Mammary epithelial cell (primary cell): ENCODE measurements at regions not wholly inside any gene's neighbourhood (a gene's known extent, or its start where the extent isn't known, plus 50 kb on each side); places are given as distances from the start of the nearest gene placed in this dataset.

Experiments used
- EZH2 ChIP-seq: IDR thresholded peaks from 2 replicates; pipeline ENCODE4 v1.6.1; 2012; ENCODE audit warnings: low read length, inconsistent platforms, borderline replicate concordance
- TF ChIP-seq, protein P1 (sequence below), 2 donors: IDR thresholded peaks in 1 of 2; conservative IDR thresholded peaks in 1 of 2; 2 replicates each; pipeline ENCODE4 v1.5.1; 2011 to 2012; ENCODE audit warnings: inconsistent platforms in 2 of 2, low read length in 2 of 2, mild to moderate bottlenecking in 2 of 2, control low read depth in 1 of 2, low read depth in 1 of 2; ENCODE audit not compliant: insufficient read depth in 1 of 2; ENCODE audit errors: extremely low read depth in 1 of 2

DNA sequence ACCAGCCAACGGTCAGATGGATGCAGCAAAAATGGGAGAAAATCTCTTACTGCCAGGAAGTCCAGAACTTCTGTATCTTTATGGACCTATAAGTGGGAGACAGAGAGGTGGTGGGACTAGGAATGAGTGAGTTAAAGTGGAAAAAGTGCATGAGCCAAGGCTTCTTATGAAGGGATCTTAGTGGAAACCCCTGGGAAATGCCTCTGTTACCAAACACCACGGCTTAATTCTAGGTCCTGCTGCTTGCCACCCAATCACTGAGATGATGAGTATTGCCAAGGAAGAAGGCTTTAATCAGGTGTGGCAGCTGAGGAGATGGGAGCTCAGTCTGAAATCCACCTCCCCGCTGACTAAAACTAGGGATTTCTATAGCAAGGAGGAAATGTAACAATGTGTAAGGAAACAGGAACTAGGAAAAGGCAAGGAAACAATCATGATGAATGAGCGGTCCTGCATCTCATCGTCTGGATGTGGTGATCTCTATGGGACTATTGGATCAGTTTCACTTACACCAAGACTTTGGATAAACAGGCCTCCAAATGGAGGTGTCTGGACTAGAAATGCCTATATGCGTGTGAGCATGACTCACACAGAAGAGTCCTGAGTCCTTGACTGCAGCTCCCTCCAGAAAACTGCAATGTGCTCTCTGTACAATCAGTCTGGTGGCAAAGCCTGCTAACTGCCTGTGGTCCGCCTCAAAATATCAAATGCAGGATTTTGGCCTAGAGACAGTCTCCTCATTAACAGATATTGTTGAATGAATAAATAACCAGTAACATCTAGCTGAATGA is 98.2 kb upstream of the PRR16 start:
- TF ChIP-seq, protein P1, sequence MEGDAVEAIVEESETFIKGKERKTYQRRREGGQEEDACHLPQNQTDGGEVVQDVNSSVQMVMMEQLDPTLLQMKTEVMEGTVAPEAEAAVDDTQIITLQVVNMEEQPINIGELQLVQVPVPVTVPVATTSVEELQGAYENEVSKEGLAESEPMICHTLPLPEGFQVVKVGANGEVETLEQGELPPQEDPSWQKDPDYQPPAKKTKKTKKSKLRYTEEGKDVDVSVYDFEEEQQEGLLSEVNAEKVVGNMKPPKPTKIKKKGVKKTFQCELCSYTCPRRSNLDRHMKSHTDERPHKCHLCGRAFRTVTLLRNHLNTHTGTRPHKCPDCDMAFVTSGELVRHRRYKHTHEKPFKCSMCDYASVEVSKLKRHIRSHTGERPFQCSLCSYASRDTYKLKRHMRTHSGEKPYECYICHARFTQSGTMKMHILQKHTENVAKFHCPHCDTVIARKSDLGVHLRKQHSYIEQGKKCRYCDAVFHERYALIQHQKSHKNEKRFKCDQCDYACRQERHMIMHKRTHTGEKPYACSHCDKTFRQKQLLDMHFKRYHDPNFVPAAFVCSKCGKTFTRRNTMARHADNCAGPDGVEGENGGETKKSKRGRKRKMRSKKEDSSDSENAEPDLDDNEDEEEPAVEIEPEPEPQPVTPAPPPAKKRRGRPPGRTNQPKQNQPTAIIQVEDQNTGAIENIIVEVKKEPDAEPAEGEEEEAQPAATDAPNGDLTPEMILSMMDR (conservative IDR thresholded peaks at IDR 0.05 in 1 of 2, IDR thresholded peaks at IDR 0.05 in 1 of 2; ENCODE audit: extremely low read depth in 1 of 2, insufficient read depth in 1 of 2, low read depth in 1 of 2, low read length in 2 of 2) = no peak
- TF ChIP-seq EZH2 = no peak
